T-helper 1 cell (primary cell): ENCODE measurements at regions not wholly inside any gene's neighbourhood (a gene's known extent, or its start where the extent isn't known, plus 50 kb on each side); places are given as distances from the start of the nearest gene placed in this dataset.

Experiments used
- DNase-seq, 5 donors: peaks; one replicate each; pipeline ENCODE4 v3.0.0-alpha.2; 2012 to 2020

DNA sequence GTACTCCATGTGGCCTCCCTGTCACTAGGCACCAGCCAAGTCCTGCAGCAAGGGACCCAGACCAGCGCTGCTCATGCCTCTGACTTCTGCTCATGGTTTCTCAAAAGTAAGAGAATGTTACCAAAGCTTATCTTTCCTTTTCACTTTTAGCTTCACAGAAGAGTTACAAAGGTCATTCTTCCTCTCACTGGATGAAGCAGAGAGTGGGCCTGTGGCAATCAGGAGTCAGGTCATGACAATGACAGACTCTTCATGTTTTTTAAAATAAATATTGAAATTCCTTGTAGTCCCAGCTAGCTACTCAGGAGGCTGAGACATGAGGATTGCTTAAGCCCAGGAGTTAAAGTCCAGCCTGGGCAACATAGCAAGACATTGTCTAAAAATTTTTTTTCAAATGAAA, 126.1 kb downstream of the OSR1 start:
- DNase-seq = no peak

DNA sequence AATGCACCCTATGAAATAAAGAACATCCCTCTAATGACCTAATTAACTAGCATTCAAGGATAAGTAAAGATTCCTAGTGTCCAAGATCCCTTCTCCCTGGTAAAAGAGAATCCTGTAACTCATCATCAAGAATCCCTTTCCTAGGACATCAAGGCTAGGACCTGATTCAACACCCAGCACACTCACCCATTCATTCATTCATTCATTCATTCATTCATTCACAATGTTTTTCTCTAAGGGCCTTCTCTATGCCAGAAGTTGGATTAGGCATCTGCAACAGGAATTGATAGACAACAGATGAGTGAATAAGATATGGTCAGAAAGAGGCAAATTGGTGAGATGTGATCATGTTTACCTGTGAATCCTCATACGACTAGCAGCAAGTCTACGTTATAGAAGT, 126.8 kb downstream of the OSR1 start:
- no peak for DNase-seq

DNA sequence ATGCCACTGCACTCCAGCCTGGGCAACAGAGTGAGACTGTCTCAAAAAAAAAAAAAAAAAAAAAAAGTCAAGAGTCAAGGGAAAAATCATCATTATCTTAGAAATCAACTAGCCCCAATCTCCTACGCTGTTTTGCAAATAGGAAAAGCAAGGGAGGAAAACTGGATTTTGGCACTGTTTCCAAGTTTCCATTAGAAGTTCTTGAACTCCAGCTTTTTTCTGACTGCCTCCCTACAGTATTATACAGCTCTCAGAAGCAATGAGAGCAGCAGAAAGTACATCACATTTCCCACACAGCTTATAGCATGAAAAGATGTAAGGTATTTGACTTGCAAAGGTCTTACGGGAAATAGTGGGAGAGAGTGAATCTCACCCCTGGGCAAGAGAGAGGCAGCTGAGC, 127.8 kb downstream of the OSR1 start:
- no peak for DNase-seq

DNA sequence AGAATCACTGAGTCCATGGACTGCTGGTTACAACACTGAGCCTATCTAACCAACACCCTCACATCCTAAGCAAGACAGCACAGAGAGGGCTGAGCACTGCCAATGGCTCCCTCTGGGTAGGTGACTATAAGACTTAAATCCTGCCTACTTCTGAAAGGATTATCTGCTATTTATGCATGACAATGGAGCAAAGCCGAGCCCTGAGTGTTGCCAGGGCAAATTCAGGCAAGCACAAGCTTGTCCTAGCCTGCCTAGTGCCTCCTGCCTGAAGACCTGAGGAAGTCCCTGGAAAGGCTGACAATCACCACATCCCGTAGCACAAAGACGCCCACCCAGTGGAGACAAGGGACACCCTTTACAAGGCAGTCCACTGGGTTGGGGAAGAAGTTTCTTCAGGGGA, 129.7 kb downstream of the OSR1 start:
- no peak for DNase-seq

DNA sequence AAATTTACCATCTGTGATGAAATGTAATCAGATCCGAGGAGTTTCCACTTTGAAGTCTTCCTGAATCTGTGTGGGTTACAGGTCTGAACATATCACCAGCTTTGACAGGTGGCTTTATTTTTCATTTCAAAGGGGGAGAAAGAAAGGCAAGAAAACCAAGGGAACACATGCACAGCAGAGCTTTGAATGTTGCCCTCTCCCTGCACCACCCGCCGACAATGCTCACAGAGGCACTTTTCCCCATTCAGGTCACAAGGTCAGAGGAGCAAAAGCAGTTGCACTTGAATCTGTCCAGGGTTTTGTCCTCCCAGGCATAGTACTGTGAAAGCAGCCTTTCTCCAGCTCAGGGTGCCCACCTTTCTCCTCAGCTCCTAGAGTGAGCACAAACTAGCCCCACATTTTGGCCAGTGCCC, 130.2 kb downstream of the OSR1 start:
- no peak for DNase-seq

DNA sequence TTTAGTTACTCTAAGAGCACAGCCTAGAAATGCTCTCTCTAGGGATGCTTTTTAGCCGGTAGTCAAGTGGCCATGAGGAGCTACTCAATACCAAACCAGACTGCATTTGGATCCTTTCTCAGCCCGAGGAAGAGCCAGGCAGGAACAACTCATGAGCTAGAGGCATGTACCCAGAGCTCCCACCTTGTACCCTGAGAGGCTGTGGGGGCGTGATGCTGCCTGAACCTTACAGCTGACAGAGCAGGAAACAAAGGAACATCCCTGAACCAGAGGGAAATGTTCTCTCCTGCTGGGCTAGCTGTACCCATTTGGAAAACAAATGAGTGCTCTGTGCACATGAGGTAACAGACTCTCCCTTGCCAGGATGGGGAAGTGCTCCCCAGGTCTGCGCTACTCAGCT, 131.6 kb downstream of the OSR1 start:
- DNase-seq = no peak

DNA sequence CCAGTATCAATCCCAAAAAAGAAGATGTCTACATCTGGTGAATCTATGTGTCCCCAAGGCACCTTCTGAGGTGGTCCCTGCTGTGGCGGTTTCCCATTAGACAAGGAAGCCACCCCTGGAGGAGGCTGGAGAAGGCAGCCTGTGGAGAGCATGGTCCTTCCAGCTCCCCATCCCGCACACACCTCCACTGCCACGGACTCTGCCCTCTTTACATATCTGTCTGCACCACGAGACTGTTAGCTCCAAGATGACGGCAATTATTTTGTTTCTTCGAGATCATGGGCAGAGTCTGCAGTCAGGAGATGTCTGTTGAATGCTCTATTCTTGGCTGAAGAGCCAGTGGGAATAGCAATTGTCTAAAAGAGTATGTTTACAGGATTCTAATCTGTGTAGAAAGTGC, 132.0 kb downstream of the OSR1 start:
- DNase-seq = no peak

DNA sequence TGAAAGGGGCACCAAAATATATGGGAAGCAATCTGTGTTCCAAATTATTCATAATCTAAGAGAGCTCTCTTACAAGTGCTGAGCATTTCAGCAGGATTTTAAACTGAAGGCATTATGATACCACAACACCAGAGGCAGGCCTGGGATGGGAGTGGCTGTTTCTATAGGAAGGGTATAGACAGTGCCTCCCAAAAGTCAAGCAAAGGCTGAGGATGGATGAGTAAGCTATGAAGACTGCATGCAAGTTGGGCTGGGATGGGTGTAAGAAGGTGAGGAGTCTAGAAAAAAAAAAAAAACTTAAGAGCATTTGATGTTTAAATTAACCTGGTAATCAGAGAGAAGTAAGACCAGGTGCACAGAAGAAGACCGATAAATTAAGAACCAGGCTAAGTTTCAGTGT, 132.5 kb downstream of the OSR1 start:
- DNase-seq = no peak

DNA sequence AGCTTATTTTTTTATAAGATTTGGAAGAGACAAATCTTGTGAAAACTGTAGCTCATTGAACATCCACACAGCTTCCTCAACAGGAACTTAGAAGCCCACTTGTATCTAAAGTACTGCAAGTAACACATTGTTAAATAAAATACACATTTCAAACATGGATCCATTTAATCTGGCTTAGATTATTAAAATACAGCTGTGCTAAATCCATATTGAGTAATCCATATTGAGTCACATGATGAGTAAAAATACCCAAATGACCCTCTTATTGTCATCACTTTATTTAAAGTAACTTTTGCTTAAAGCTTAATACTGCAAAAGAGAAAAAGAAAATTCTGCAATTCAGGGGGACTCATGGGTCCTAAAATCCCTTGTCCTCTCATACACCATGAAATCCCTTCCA, 133.3 kb downstream of the OSR1 start:
- DNase-seq = no peak

DNA sequence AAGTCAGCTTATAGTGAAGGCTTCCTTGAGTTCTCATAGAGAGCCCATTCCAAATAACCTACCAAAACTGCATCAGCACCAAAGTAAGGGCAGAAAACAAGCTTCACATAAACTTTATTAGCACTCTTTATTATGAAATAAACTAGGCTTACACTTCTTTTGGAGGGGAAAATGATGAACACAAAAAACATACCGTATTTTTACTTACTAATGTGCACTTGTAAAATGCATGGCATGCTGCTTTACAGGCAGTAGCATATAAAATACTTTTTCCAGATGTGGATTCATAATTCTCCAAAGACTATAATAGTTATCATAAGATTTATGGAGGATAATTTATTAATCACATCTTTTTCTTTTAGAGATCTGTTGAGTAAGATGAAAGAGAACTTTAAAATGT, 133.9 kb downstream of the OSR1 start:
- DNase-seq = no peak

DNA sequence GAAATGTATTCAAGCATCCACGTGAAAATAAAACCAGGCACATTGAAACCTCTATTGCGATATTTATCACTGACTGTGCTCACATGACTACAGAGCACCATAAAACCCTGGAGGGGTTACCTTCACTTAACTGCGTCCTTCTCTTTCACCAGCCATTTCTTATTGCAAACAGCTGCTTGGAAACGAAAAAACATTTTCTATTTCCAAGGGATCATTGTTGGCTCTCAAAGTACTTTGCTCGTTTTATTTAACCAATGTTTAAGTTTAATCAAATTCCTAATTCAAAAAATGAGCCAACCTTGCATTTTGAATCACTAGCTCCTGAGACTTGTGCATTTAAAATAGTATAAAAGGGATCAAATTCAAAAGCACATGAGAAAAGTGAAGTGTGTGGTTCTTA, 134.4 kb downstream of the OSR1 start:
- DNase-seq = no peak

DNA sequence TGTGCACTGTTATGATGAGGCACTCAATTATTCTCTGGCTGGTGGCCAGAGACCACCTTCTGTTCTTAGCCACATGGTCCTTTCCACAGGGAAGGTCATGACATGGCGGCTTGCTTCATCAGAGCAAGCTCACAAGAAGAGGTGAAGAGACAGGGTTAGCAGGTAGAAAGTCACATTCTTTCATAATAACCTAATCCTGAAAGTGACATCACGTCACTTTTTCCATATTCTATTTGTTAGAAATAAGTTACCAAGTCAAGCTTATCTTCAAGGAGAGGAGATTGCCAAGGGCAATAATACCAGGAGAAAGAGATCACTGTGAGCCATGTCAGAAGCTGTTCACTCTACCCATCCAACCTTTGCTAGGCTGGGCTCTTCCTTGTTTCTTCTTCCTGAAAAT, 139.4 kb downstream of the OSR1 start:
- DNase-seq = no peak

DNA sequence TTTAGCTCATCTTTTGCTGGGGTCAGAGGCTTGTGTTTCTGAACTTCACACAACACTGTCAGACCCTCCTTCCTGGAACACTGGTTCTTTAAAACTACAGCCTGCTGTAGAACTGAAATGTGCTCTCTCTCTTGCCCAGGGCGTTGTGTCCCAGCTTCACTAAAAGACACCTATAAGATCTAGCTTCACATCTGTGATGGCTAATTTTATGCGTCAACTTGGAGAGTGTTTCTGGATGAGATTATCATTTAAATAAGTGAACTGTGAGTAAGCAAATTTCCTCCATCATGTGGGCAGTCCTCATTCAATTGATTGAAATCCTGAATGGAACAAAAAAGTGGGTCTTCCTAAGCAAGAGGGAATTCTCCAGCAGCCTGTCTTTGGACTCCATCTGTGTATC, 140.3 kb downstream of the OSR1 start:
- no peak for DNase-seq

DNA sequence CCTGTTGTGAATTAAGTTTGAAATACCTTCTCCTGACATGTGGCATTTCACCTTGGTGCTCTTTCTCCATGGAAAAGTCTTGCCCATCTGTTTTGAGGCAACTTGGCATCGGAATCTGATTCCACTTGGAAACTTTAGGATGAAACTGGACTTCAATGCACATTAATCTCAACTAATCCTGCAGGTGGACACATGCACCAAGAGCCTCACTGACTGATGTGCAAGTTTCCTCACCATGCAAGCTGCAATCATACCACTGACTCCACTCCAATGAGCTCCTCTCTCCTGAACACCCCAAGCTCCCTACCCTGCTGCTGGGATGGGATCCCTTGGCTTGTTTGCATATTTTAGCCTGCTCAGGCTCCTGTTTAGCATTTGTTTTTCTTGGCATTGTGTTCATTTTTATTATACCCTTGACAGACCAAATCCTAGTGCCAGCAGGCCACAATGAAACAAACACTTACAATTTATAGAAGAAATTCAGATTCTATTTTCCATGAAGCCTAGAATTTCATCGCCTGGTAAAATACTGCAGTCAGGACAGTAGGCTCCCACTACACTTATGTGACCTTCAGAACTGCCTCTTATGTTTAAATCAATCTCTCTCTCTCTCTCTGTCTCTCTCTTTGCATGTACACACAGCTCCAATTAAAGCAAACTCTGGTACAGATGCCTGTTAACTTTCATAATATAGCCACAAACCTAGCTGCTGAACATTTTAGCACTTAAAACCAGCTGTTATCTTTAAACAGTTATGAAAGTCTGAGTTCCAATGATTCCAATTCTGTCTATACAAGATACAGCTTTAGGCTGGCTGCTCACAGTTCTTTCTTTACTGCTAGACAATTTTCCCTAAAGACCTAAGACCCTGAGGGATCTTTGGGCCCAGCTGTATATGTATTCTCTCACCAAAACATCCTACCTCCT, 141.5 kb downstream of the OSR1 start:
- no peak for DNase-seq

DNA sequence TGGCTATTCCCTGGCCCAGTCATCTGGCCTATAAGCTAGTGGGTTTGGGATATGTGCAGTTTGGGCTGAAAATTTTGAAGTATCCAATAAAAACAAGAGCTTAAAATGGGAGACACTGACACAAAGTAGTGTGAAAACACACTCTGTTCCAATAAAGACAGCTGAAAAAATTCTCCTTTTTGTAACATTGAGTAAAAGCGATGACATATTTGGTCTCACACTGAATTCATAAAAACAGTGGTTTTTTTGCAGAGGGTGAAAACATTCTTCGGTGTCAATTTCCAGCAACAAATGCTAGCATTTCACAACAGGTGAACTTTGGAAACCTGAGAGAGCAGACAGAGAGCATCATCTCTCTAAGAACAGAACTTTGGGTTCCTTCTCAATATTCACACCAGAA, 142.2 kb downstream of the OSR1 start:
- no peak for DNase-seq

DNA sequence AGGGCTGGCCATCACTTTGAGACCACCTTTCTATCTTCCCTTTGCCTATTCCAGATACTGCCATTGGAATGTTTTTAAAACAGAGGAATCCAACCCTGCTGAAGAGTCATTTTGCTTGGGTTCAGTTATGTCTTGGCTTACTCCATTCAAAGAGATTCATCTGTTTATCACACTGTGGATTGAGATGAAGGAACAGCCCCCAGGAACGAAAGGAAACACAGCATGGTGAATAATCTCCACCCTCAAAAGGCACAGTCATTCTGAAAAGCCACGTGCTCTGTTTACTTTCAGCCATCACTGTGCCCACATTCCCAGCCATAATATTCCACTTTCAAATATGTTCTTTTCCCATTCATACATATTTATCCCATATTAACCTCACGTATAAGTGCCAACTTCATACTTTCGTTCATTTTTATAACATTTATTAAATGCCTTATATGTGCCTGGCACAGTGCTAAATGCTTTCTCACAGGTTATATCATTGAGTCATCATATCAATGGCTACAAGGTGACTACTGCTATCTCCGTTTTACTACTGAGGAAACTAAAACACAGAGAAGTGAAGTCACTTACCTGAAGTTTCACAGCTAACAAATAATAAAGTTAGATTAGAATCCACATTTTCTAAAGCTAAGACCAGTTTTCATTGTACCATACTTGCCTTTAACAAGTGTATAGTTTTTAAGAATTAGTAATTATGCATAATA, 143.6 kb downstream of the OSR1 start:
- DNase-seq = no peak

DNA sequence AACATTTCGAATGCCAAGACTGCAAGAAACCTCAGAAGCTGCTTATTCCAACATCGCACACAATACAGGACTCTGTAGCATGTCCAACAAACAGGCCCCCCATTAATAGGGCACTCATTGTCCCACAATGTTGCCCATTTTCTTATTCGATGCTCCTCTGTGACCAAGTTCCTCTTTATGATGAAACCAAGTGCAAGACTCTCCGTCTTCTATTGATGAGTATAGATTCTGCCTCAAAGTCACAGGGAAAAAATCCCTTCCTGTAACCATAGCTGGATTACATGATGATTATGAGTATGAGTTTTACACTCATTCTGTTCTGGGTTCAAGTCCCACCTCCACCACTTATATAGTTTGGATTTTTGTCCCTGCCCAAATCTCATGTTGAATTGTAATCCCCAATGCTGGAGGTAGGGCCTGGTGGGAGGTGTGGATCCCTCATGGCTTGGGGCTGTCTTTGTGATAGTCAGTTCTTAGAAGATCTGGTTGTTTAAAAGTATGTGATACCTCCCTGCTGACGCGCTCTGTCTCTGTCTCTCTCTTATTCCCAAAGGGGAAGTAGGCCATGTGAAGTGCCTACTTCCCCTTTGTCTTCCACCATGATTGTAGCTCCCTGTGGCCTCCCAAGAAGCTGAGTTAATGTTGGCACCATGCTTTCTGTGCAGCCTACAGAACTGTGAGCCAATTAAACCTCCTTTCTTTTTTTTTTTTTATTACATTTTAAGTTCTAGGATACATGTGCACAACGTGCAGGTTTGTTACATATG, 148.7 kb downstream of the OSR1 start:
- DNase-seq = no peak

DNA sequence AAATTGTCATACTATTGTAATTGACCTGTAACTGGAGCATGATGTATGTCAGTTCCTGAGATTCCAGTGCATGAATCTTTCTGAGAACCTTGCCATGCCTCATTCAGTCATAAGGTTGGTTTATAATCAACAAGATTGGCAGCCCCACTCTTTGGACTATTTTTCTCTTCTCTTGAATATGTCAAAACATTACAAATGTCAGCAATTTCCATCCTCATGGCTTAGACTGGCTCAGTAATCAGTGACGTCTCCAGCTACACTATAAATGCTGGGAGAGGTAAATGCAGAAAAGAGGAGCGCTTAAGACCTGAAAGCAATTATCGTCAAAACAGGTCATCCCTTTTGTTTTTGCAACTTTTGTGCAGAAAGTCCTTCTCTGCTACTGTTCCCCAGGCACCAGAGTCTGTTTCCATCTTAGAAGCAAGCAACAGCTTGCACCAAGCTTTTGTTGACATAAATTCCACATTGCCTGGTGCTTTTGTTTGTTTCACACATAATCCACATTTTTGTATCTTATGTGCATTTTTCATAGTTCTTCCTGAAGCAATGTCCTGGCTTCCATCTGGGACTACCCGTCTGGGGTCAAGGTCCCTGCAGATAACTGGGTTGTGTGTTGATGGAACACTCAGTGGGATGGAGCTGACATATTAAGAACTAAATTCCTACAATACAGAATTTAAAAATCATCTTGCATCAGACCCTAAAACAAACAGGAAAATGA, 149.8 kb downstream of the OSR1 start:
- DNase-seq = no peak

DNA sequence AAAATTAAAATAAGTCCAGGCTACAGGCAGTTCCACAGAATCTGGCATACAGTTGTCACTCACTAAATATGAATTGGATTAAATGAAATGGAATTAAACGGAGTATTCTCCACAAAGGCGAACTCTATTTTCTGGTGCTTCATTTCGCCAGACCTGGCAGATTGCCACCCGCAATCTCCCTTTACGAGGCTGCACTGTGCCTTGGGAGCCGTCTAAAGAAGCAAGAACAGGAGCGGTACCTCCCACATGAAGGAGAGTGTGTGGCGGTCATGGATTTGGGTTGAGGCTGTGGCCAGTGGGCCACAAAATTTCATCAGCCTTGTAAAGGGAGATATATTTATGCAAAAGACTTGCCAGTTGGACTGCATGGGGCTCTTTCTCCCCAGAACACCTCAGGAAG, 151.0 kb downstream of the OSR1 start:
- DNase-seq = no peak

DNA sequence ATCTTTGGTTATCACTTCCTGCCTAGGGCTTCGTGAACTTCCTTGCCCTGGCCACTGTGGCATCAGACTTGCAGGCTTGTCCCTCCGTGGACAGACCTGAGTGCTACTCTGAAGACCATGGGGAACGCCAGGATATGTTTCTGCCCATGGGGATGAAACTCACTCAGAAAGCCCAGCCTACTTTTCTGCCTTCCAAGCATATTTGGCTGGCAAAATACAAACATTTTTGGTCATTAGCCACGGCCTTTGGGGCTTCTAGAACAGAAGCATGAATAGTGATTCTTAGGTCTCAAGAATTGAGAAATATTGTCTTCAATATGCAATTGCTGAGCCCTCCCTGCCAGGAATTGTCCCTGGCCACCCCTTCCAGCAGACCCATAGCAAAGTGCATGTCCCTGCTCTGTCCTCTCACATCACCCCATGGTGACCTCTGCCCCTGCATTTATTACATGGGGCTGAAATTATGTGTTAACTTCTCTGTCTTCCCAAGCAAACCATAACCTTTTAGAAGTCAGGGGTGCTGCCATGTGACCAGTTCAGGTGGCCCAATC, 152.4 kb downstream of the OSR1 start:
- DNase-seq = no peak

DNA sequence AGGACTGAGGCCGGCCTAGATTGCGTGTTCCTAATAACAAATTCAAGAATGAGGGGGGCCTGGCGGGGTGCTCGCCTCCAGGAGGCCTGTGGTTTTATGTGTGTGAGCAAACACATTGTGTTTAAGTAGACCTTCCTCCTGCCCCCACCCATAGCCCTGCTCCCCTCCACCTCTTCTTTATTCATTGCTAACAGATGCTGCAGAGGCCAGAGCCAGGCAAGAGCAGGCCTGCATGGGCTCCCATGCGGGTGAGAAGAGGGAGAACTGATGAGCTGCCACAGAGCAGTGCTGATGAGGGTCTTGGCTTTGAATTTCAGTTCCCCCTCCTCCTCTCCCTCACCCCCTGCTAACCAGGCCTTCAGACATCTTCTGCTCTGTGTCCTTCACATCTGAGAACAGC, 154.6 kb downstream of the OSR1 start:
- no peak for DNase-seq

DNA sequence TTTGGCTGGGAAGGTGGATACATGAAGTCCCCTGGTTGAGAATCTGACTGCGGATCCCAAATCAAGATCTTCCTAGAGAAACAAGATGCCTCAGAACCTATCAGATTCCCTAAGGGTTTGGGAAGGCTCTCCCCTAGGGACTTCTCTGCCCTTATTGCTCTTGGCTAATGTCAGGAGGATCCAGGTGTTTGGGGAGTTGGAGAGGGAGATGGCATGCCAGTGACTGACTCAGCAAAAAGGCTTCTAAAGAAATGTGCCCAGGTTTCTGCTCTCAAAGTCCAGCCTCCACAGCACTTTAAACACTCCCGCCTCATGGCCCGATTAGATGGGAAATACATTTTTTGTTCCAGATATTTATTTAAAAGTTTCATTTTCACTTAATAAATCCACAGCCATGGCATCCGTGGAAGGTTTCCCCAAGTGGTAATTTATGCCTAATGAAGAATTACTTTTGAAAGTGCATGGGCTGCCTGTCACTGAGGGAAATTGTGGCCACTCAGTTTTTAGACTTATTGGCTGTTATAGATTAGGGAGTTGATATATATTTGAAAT, 156.4 kb downstream of the OSR1 start:
- DNase-seq = no peak
